SK-N-SH (cell line): ENCODE measurements at regions not wholly inside any gene's neighbourhood (a gene's known extent, or its start where the extent isn't known, plus 50 kb on each side); places are given as distances from the start of the nearest gene placed in this dataset.

Source experiments
- CTCF ChIA-PET: fragments of 300-600, 350-600 bp; formaldehyde crosslinking; extraction: SDS; loops from one replicate; lab custom pipeline; 2021; lab: Yijun Ruan, JAX
- POLR2A ChIA-PET: fragments of 350-600 bp; sonication (Branson Sonifier 250); formaldehyde crosslinking; extraction: SDS; loops from one replicate; lab custom pipeline; 2020; ENCODE audit warnings: antibody characterized with exemption, inconsistent platforms; lab: Yijun Ruan, JAX
- DNase-seq: peaks from one replicate; pipeline ENCODE4 v3.0.0; 2012
- H2AFZ ChIP-seq: fragments of 200-600 bp; sonication (generic); 2 replicates; pipeline ENCODE4 v1.8.1; 2016; ENCODE audit warnings: antibody characterized with exemption, mild to moderate bottlenecking, low read depth
- H3F3A ChIP-seq: fragments of 200-600 bp; sonication (generic); replicated peaks from 2 replicates; pipeline ENCODE3; 2016; ENCODE audit warnings: antibody characterized with exemption, mild to moderate bottlenecking; ENCODE audit not compliant: insufficient read depth
- H3K27ac ChIP-seq, 2 experiments: fragments of 200-500 bp in 1 of 2; fragments of 200-600 bp in 1 of 2; sonication (Bioruptor generic) in 1 of 2; sonication (generic), shearing (Covaris generic) in 1 of 2; 2 replicates each; pipeline versions ENCODE4 v1.5.1 to v1.6.1; 2014 to 2016; ENCODE audit warnings: low read depth in 2 of 2, inconsistent platforms in 1 of 2, low read length in 1 of 2, mild to moderate bottlenecking in 1 of 2, mixed read lengths in 1 of 2
- H3K27me3 ChIP-seq: fragments of 200-600 bp; sonication (generic), shearing (Covaris generic); 2 replicates; pipeline ENCODE4 v1.6.1; 2016; ENCODE audit warnings: mixed run types; ENCODE audit not compliant: insufficient read depth
- H3K36me3 ChIP-seq, 2 experiments: fragments of 200-500 bp in 1 of 2; fragments of 200-600 bp in 1 of 2; sonication (Bioruptor generic) in 1 of 2; sonication (generic) in 1 of 2; replicated peaks in 1 of 2; 2 replicates each; pipeline versions ENCODE3 to v1.5.1; 2014 to 2016; ENCODE audit warnings: low read length in 1 of 2, mild to moderate bottlenecking in 1 of 2; ENCODE audit not compliant: insufficient read depth in 2 of 2, control insufficient read depth in 1 of 2
- H3K4me1 ChIP-seq, 2 experiments: fragments of 200-500 bp in 1 of 2; fragments of 200-600 bp in 1 of 2; sonication (Bioruptor generic) in 1 of 2; sonication (generic), shearing (Covaris generic) in 1 of 2; 2 replicates each; pipeline versions ENCODE4 v1.5.1 to v1.6.1; 2014 to 2016; ENCODE audit warnings: low read depth in 1 of 2, low read length in 1 of 2, mixed run types in 1 of 2; ENCODE audit not compliant: insufficient read depth in 2 of 2, control insufficient read depth in 1 of 2
- H3K4me2 ChIP-seq: fragments of 200-600 bp; sonication (generic), shearing (Covaris generic); 2 replicates; pipeline ENCODE4 v1.6.1; 2017; ENCODE audit warnings: mixed run types
- H3K4me3 ChIP-seq, 2 experiments: fragments of 200-500 bp in 1 of 2; fragments of 200-600 bp in 1 of 2; sonication (Bioruptor generic) in 1 of 2; sonication (generic), shearing (Covaris generic) in 1 of 2; 2 replicates each; pipeline versions ENCODE4 v1.5.1 to v1.8.1; 2014 to 2016; ENCODE audit warnings: low read depth in 2 of 2, inconsistent platforms in 1 of 2, low read length in 1 of 2, mild to moderate bottlenecking in 1 of 2, mixed read lengths in 1 of 2, moderate library complexity in 1 of 2
- H3K79me2 ChIP-seq: fragments of 200-600 bp; sonication (generic); 2 replicates; pipeline ENCODE4 v1.8.1; 2017; ENCODE audit warnings: mild to moderate bottlenecking; ENCODE audit not compliant: insufficient read depth
- H3K9ac ChIP-seq: fragments of 200-600 bp; sonication (generic); 2 replicates; pipeline ENCODE4 v1.6.1; 2017; ENCODE audit warnings: mixed run types
- H3K9me2 ChIP-seq: fragments of 200-600 bp; sonication (generic); 2 replicates; pipeline ENCODE4 v1.6.1; 2017; ENCODE audit warnings: mixed run types
- H3K9me3 ChIP-seq: fragments of 200-600 bp; sonication (generic); 2 replicates; pipeline ENCODE4 v1.6.1; 2017; ENCODE audit warnings: mixed run types, mild to moderate bottlenecking, moderate library complexity
- H4K20me1 ChIP-seq: fragments of 200-600 bp; sonication (generic); 2 replicates; pipeline ENCODE4 v1.6.1; 2017; ENCODE audit warnings: mild to moderate bottlenecking, mixed run types; ENCODE audit not compliant: insufficient read depth
- CTCF ChIP-seq: fragments of 200-600 bp; sonication (generic); IDR thresholded peaks from 2 replicates; pipeline ENCODE4 v1.6.1; 2017; ENCODE audit warnings: antibody characterized with exemption, mild to moderate bottlenecking, moderate library complexity
- EP300 ChIP-seq, 2 experiments: IDR thresholded peaks; 2 replicates each; pipeline versions ENCODE4 v1.4.0 to v1.6.1; 2012; ENCODE audit warnings: borderline replicate concordance in 1 of 2, low read depth in 1 of 2, low read length in 1 of 2
- EZH2phosphoT487 ChIP-seq: fragments of 200-600 bp; sonication (generic); IDR thresholded peaks from 2 replicates; pipeline ENCODE4 v1.6.1; 2017; ENCODE audit warnings: low read depth, mixed run types, mild to moderate bottlenecking, antibody characterized with exemption, moderate library complexity, borderline replicate concordance
- FOSL2 ChIP-seq: IDR thresholded peaks from 2 replicates; pipeline ENCODE4 v1.4.0; 2012; ENCODE audit warnings: low read depth, mild to moderate bottlenecking, moderate library complexity, borderline replicate concordance
- FOXM1 ChIP-seq: IDR thresholded peaks from 2 replicates; pipeline ENCODE4 v1.4.0; 2012; ENCODE audit warnings: low read depth, mild to moderate bottlenecking
- JUND ChIP-seq: IDR thresholded peaks from 2 replicates; pipeline ENCODE4 v1.4.0; 2012
- MAX ChIP-seq: IDR thresholded peaks from 2 replicates; pipeline ENCODE4 v1.4.0; 2012; ENCODE audit warnings: low read depth
- MXI1 ChIP-seq: IDR thresholded peaks from 2 replicates; pipeline ENCODE4 v1.6.1; 2012; ENCODE audit warnings: mild to moderate bottlenecking, low read depth, low read length, improper control_type of control experiment
- NFIC ChIP-seq: IDR thresholded peaks from 2 replicates; pipeline ENCODE4 v1.4.0; 2012; ENCODE audit warnings: borderline replicate concordance
- NRF1 ChIP-seq: IDR thresholded peaks from 2 replicates; pipeline ENCODE4 v1.6.1; 2012; ENCODE audit warnings: low read depth, mild to moderate bottlenecking, low read length
- RCOR1 ChIP-seq: fragments of 150-350 bp; IDR thresholded peaks from 2 replicates; pipeline ENCODE4 v1.6.1; 2017; ENCODE audit warnings: antibody characterized with exemption, low read length
- RFX5 ChIP-seq: IDR thresholded peaks from 2 replicates; pipeline ENCODE4 v1.6.1; 2012; ENCODE audit warnings: mild to moderate bottlenecking, improper control_type of control experiment, low read length
- RXRA ChIP-seq: IDR thresholded peaks from 2 replicates; pipeline ENCODE4 v1.4.0; 2012; ENCODE audit warnings: low read depth, mild to moderate bottlenecking, borderline replicate concordance
- SIN3A ChIP-seq: IDR thresholded peaks from 2 replicates; pipeline ENCODE4 v1.6.1; 2012; ENCODE audit warnings: low read depth, mild to moderate bottlenecking, low read length, moderate library complexity, borderline replicate concordance
- TAF1 ChIP-seq: IDR thresholded peaks from 2 replicates; pipeline ENCODE4 v1.6.1; 2012; ENCODE audit warnings: low read depth, mild to moderate bottlenecking, low read length, moderate library complexity, borderline replicate concordance
- TCF12 ChIP-seq: IDR thresholded peaks from 2 replicates; pipeline ENCODE4 v1.4.0; 2012
- TEAD4 ChIP-seq: IDR thresholded peaks from 2 replicates; pipeline ENCODE4 v1.4.0; 2012; ENCODE audit warnings: mild to moderate bottlenecking, borderline replicate concordance; ENCODE audit not compliant: insufficient read depth
- USF1 ChIP-seq: IDR thresholded peaks from 2 replicates; pipeline ENCODE4 v1.4.0; 2012; ENCODE audit warnings: low read depth, borderline replicate concordance
- YY1 ChIP-seq: IDR thresholded peaks from 2 replicates; pipeline ENCODE4 v1.4.0; 2012; ENCODE audit warnings: low read depth, mild to moderate bottlenecking
- WGBS: methylation state at CpG from one replicate; pipeline ENCODE4 v1.1.6; 2017; ENCODE audit warnings: low lambda C conversion rate; 5-methylcytosine and 5-hydroxymethylcytosine counted together
- TF ChIP-seq, protein P1 (sequence below): fragments of 150-350 bp; IDR thresholded peaks from 2 replicates; pipeline ENCODE4 v1.6.1; 2016; ENCODE audit warnings: mild to moderate bottlenecking, low read depth, low read length
- TF ChIP-seq, protein P2 (sequence below): IDR thresholded peaks from 2 replicates; pipeline ENCODE4 v1.4.0; 2012; ENCODE audit warnings: low read depth, borderline replicate concordance
- TF ChIP-seq, protein P3 (sequence below): IDR thresholded peaks from 2 replicates; pipeline ENCODE4 v1.6.1; 2012; ENCODE audit warnings: mild to moderate bottlenecking, low read depth, low read length, moderate library complexity
- TF ChIP-seq, protein P4 (sequence below): IDR thresholded peaks from 2 replicates; pipeline ENCODE4; 2012

DNA sequence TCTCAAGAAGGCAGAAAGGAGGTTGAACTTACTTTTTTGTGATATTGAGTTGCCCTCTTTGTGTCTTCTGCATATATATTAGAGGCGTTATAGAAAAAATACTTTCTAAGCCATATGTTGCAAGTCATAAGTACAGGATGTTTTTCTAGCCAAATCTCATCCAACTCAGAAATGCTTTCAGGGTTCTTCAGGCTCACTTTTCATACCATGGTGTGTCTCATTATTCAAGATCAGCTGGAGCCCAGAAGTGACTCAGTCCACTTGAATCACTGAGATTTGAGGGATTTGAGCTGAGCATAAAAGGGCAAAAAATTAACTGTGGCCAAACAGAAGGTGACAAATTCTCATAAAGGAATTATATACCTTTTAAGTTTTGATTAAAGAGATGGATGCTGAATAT is 157.3 kb downstream of the WNT5A start:
- H3K27ac ChIP-seq, result peak overlapping the region; percentile 39 to 97; a peak in 3 of 4 replicates
- peak overlapping the region; percentile 4; the same call in 1 of the 2 replicates for H3K4me2 ChIP-seq
- no peaks in the 10 kb centered on the region for H3K9me2 ChIP-seq
- no peaks in the 10 kb centered on the region for H3K36me3 ChIP-seq
- H3K4me1 ChIP-seq, result peaks cover 0 to 28% of the 10 kb centered on the region in 2 experiments; a peak in 2 of 4 replicates
- no peak for DNase-seq
- H3K79me2 ChIP-seq, result no peaks in the 10 kb centered on the region
- CTCF ChIA-PET, result interaction anchor here (0.7 kb wide), 1 partner anchor 9 kb away, joined by 3 read pairs; no protein-coding TSS in a partner anchor
- H3K4me3 ChIP-seq, result no peak overlapping the region
- no peaks in the 10 kb centered on the region for H3K9me3 ChIP-seq
- H4K20me1 ChIP-seq, result no peaks in the 10 kb centered on the region
- 12% methylated on average over 1 of the region's 1 CpG for WGBS
- H3K9ac ChIP-seq, result peak overlapping the region; percentile 66
- peaks cover 26% of the 10 kb centered on the region for H3F3A ChIP-seq
- POLR2A ChIA-PET, result no interaction called here
- no peak overlapping the region for H2AFZ ChIP-seq
- no peaks in the 10 kb centered on the region for H3K27me3 ChIP-seq
- no peak for TF ChIP-seq RCOR1
- 0 out of 2 replicates have a peak, but pooled peaks have one; percentile 35 for TF ChIP-seq MAX
- TF ChIP-seq FOXM1, result no peak; the same call in 1 of the 2 replicates
- no peak for TF ChIP-seq MXI1
- TF ChIP-seq YY1, result no peak
- TF ChIP-seq EP300 (IDR thresholded peaks at IDR 0.05; ENCODE audit: borderline replicate concordance in 1 of 2, low read depth in 1 of 2, low read length in 1 of 2), result peak in 1 of 2 experiments; percentile 86; a peak in 2 of 4 replicates
- TF ChIP-seq FOSL2, result peak; percentile 93
- TF ChIP-seq USF1, result no peak
- TF ChIP-seq NFIC, result peak; percentile 76
- TF ChIP-seq, protein P1, sequence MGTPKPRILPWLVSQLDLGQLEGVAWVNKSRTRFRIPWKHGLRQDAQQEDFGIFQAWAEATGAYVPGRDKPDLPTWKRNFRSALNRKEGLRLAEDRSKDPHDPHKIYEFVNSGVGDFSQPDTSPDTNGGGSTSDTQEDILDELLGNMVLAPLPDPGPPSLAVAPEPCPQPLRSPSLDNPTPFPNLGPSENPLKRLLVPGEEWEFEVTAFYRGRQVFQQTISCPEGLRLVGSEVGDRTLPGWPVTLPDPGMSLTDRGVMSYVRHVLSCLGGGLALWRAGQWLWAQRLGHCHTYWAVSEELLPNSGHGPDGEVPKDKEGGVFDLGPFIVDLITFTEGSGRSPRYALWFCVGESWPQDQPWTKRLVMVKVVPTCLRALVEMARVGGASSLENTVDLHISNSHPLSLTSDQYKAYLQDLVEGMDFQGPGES, result no peak
- no peak for TF ChIP-seq RFX5
- no peak for TF ChIP-seq TAF1
- TF ChIP-seq, protein P2, sequence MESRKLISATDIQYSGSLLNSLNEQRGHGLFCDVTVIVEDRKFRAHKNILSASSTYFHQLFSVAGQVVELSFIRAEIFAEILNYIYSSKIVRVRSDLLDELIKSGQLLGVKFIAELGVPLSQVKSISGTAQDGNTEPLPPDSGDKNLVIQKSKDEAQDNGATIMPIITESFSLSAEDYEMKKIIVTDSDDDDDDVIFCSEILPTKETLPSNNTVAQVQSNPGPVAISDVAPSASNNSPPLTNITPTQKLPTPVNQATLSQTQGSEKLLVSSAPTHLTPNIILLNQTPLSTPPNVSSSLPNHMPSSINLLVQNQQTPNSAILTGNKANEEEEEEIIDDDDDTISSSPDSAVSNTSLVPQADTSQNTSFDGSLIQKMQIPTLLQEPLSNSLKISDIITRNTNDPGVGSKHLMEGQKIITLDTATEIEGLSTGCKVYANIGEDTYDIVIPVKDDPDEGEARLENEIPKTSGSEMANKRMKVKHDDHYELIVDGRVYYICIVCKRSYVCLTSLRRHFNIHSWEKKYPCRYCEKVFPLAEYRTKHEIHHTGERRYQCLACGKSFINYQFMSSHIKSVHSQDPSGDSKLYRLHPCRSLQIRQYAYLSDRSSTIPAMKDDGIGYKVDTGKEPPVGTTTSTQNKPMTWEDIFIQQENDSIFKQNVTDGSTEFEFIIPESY, result no peak
- peak; percentile 67; the same call in 1 of the 2 replicates for TF ChIP-seq TEAD4
- peak; percentile 91 for TF ChIP-seq JUND
- TF ChIP-seq, protein P3, sequence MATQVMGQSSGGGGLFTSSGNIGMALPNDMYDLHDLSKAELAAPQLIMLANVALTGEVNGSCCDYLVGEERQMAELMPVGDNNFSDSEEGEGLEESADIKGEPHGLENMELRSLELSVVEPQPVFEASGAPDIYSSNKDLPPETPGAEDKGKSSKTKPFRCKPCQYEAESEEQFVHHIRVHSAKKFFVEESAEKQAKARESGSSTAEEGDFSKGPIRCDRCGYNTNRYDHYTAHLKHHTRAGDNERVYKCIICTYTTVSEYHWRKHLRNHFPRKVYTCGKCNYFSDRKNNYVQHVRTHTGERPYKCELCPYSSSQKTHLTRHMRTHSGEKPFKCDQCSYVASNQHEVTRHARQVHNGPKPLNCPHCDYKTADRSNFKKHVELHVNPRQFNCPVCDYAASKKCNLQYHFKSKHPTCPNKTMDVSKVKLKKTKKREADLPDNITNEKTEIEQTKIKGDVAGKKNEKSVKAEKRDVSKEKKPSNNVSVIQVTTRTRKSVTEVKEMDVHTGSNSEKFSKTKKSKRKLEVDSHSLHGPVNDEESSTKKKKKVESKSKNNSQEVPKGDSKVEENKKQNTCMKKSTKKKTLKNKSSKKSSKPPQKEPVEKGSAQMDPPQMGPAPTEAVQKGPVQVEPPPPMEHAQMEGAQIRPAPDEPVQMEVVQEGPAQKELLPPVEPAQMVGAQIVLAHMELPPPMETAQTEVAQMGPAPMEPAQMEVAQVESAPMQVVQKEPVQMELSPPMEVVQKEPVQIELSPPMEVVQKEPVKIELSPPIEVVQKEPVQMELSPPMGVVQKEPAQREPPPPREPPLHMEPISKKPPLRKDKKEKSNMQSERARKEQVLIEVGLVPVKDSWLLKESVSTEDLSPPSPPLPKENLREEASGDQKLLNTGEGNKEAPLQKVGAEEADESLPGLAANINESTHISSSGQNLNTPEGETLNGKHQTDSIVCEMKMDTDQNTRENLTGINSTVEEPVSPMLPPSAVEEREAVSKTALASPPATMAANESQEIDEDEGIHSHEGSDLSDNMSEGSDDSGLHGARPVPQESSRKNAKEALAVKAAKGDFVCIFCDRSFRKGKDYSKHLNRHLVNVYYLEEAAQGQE, result no peak
- TF ChIP-seq, protein P4, sequence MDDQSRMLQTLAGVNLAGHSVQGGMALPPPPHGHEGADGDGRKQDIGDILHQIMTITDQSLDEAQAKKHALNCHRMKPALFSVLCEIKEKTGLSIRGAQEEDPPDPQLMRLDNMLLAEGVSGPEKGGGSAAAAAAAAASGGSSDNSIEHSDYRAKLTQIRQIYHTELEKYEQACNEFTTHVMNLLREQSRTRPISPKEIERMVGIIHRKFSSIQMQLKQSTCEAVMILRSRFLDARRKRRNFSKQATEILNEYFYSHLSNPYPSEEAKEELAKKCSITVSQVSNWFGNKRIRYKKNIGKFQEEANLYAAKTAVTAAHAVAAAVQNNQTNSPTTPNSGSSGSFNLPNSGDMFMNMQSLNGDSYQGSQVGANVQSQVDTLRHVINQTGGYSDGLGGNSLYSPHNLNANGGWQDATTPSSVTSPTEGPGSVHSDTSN, result peak; percentile 92
- peak; percentile 72; the same call in 1 of the 2 replicates for TF ChIP-seq RXRA
- no peak for TF ChIP-seq EZH2phosphoT487
- no peak for TF ChIP-seq NRF1
- no peak for TF ChIP-seq CTCF
- TF ChIP-seq SIN3A, result no peak
- peak; percentile 87 for TF ChIP-seq TCF12
